T-cell (primary cell): ENCODE measurements at regions not wholly inside any gene's neighbourhood (a gene's known extent, or its start where the extent isn't known, plus 50 kb on each side); places are given as distances from the start of the nearest gene placed in this dataset.

Experiments
- ATAC-seq, 4 experiments: fragments of 200-7000 bp in 3 of 4; fragments of 150-1000 bp in 1 of 4; cut with Tn5 transposase; replicated peaks in 1 of 4; 1 replicate in 3 of 4; 2 replicates in 1 of 4; pipeline ENCODE4 v1.10.0; 2021; ENCODE audit warnings: moderate library complexity in 3 of 4, mild to moderate bottlenecking in 2 of 4, moderate number of reproducible peaks in 1 of 4
- CTCF ChIA-PET, 2 donors: fragments of 300-600 bp; sonication (Branson Sonifier 250); formaldehyde crosslinking; loops; one replicate each; lab custom pipeline; 2022; ENCODE audit warnings: antibody characterized with exemption in 2 of 2; lab: Charles Lee
- POLR2A ChIA-PET, 2 donors: fragments of 300-600 bp; sonication (Branson Sonifier 250); formaldehyde crosslinking; loops; one replicate each; lab custom pipeline; 2022; ENCODE audit warnings: antibody characterized with exemption in 2 of 2; lab: Charles Lee
- DNase-seq, 35 experiments: peaks; one replicate each; pipeline versions ENCODE4 v3.0.0 to v3.0.0-alpha.2; 2013 to 2023
- H3K27ac ChIP-seq: one replicate; pipeline ENCODE4 v1.5.1; 2013; ENCODE audit warnings: low read length
- H3K27me3 ChIP-seq, 2 experiments: replicated peaks in 1 of 2; 1 replicate in 1 of 2; 2 replicates in 1 of 2; pipeline versions ENCODE4 v1.6.1 to v1.7.0; 2013; ENCODE audit warnings: low read length in 1 of 2, mixed read lengths in 1 of 2; ENCODE audit not compliant: control insufficient read depth in 2 of 2, insufficient read depth in 2 of 2; ENCODE audit errors: extremely low read depth in 1 of 2
- H3K36me3 ChIP-seq, 2 donors: 1 replicate in 1 of 2; 2 replicates in 1 of 2; pipeline versions ENCODE4 v1.6.1 to v1.7.0; 2013; ENCODE audit warnings: low read length in 1 of 2; ENCODE audit not compliant: control insufficient read depth in 2 of 2, insufficient read depth in 1 of 2; ENCODE audit errors: extremely low read depth in 1 of 2
- H3K4me1 ChIP-seq, 2 experiments: 1 replicate in 1 of 2; 2 replicates in 1 of 2; pipeline versions ENCODE4 v1.6.1 to v1.7.0; 2013; ENCODE audit warnings: low read length in 2 of 2, mixed read lengths in 1 of 2; ENCODE audit not compliant: insufficient read depth in 2 of 2, control insufficient read depth in 1 of 2; ENCODE audit errors: extremely low read depth in 1 of 2
- H3K4me3 ChIP-seq, 2 donors: 1 replicate in 1 of 2; 2 replicates in 1 of 2; pipeline versions ENCODE4 v1.5.1 to v1.7.0; 2013; ENCODE audit warnings: mild to moderate bottlenecking in 2 of 2, low read length in 1 of 2, moderate library complexity in 1 of 2; ENCODE audit not compliant: control insufficient read depth in 1 of 2; ENCODE audit errors: extremely low read depth in 1 of 2
- H3K9me3 ChIP-seq: 2 replicates; pipeline ENCODE4 v1.7.0; 2013
- H3K27ac Mint-ChIP-seq, 2 donors: one replicate each; pipeline ENCODE4 v1.8.0; 2020 to 2021; ENCODE audit warnings: mild to moderate bottlenecking in 2 of 2, mixed read lengths in 2 of 2
- H3K27me3 Mint-ChIP-seq, 2 donors: one replicate each; pipeline ENCODE4 v1.8.0; 2021 to 2022; ENCODE audit warnings: mixed read lengths in 2 of 2
- H3K36me3 Mint-ChIP-seq: one replicate; pipeline ENCODE4 v1.8.0; 2021; ENCODE audit warnings: mixed read lengths
- H3K4me1 Mint-ChIP-seq, 3 donors: one replicate each; pipeline ENCODE4 v1.8.0; 2020 to 2022; ENCODE audit warnings: mixed read lengths in 3 of 3, mild to moderate bottlenecking in 1 of 3
- H3K4me3 Mint-ChIP-seq, 3 donors: one replicate each; pipeline ENCODE4 v1.8.0; 2020 to 2022; ENCODE audit warnings: mild to moderate bottlenecking in 3 of 3, mixed read lengths in 3 of 3, moderate library complexity in 3 of 3
- H3K9me3 Mint-ChIP-seq, 3 donors: one replicate each; pipeline ENCODE4 v1.8.0; 2020 to 2022; ENCODE audit warnings: mixed read lengths in 3 of 3
- WGBS: methylation state at CpG from one replicate; pipeline ENCODE4 v1.1.5; 2013; ENCODE audit warnings: missing lambda C conversion rate; ENCODE audit not compliant: insufficient coverage; 5-methylcytosine and 5-hydroxymethylcytosine counted together

DNA sequence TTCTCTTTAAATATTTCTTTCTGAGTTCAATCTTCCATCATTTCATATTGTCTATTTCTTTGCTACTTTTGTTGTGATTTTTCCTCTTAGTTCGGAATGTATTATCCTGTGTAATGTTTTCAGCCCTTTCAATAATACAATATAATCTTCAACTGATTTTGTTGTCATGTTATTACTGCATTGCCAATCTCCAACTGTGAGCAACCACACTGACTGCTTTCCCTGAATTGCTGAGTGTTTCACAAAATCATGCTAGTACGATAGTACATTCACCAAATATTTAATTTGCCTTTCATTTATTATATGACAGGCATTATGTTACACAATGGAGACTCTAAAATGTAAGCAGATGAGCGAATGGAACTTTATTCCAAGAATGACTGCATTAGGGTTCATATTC lies 744.3 kb upstream of the ATXN8OS start:
- no peaks in the 10 kb centered on the region for H3K27me3 Mint-ChIP-seq
- Histone ChIP-seq H3K9me3 (no peaks in the 10 kb centered on the region), H3K27ac (no peak overlapping the region), H3K27me3 (no peaks in the 10 kb centered on the region), H3K4me1 (no peaks in the 10 kb centered on the region), H3K36me3 (no peaks in the 10 kb centered on the region), H3K4me3 (no peak overlapping the region)
- no CpG with 5 or more reads among the region's 3 CpGs for WGBS
- H3K36me3 Mint-ChIP-seq = no peaks in the 10 kb centered on the region
- ChIA-PET CTCF (no interaction called here), POLR2A (no interaction called here)
- no peaks in the 10 kb centered on the region for H3K4me1 Mint-ChIP-seq
- no peak overlapping the region for H3K4me3 Mint-ChIP-seq
- H3K27ac Mint-ChIP-seq = no peak overlapping the region
- no peak for DNase-seq
- peaks cover 5 to 34% (median 18%) of the 10 kb centered on the region in 3 donors for H3K9me3 Mint-ChIP-seq
- ATAC-seq = no peak

DNA sequence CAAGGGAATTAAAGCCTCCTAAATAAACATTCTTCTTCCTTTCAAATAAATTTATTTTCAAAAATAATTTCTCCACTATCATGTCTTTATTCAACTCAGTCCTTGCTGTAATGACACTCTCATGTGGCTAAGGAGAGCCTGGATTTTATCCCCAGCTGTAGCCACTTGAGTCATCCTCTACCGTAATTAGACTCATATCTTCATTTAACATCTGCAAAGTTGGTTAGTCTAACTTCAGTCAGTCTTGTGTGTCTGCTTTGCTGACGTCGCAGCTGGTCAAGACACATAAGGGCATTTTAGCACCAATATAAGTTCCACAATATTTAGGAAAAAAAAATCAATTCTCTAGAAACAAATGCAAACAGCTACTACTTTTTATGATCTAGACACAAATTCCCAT lies 776.4 kb upstream of the ATXN8OS start:
- ATAC-seq = no peak
- Histone ChIP-seq H3K27me3 (no peaks in the 10 kb centered on the region), H3K4me3 (no peak overlapping the region), H3K4me1 (no peaks in the 10 kb centered on the region), H3K9me3 (no peaks in the 10 kb centered on the region), H3K27ac (no peak overlapping the region), H3K36me3 (no peaks in the 10 kb centered on the region)
- Mint-ChIP-seq H3K27ac (no peak overlapping the region), H3K9me3 (peaks cover 8 to 24% (median 19%) of the 10 kb centered on the region in 3 donors), H3K36me3 (no peaks in the 10 kb centered on the region), H3K4me3 (no peak overlapping the region), H3K27me3 (no peaks in the 10 kb centered on the region), H3K4me1 (no peaks in the 10 kb centered on the region)
- CTCF ChIA-PET = no interaction called here
- POLR2A ChIA-PET = no interaction called here
- DNase-seq = no peak
- WGBS = no CpG with 5 or more reads among the region's 3 CpGs

- Histone ChIP-seq H3K9me3 (no peaks in the 10 kb centered on the region), H3K27me3 (no peaks in the 10 kb centered on the region), H3K36me3 (no peaks in the 10 kb centered on the region), H3K4me1 (no peaks in the 10 kb centered on the region), H3K27ac (no peak overlapping the region), H3K4me3 (no peak overlapping the region)
- H3K27ac Mint-ChIP-seq = no peak overlapping the region
- no peak for ATAC-seq
- ChIA-PET CTCF (no interaction called here), POLR2A (no interaction called here)
- DNase-seq = no peak
- no peaks in the 10 kb centered on the region for H3K36me3 Mint-ChIP-seq
- no CpG with 5 or more reads among the region's 2 CpGs for WGBS
- H3K4me1 Mint-ChIP-seq = no peaks in the 10 kb centered on the region
- peaks cover 3 to 7% (median 7%) of the 10 kb centered on the region in 3 donors for H3K9me3 Mint-ChIP-seq
- H3K4me3 Mint-ChIP-seq = no peak overlapping the region
- H3K27me3 Mint-ChIP-seq = no peaks in the 10 kb centered on the region
These were observed 783.3 kb upstream of the ATXN8OS start for GRCh38 chr13:69324090-69324886.

- no peak overlapping the region for H3K27ac ChIP-seq
- ChIA-PET CTCF (no interaction called here), POLR2A (no interaction called here)
- no CpG with 5 or more reads among the region's 3 CpGs for WGBS
- no peaks in the 10 kb centered on the region for H3K4me1 ChIP-seq
- no peaks in the 10 kb centered on the region for H3K9me3 ChIP-seq
- Mint-ChIP-seq H3K9me3 (peaks cover 8 to 14% (median 12%) of the 10 kb centered on the region in 3 donors), H3K27me3 (no peaks in the 10 kb centered on the region), H3K4me1 (no peaks in the 10 kb centered on the region), H3K36me3 (no peaks in the 10 kb centered on the region), H3K27ac (no peak overlapping the region), H3K4me3 (no peak overlapping the region)
- H3K27me3 ChIP-seq = no peaks in the 10 kb centered on the region
- DNase-seq (no peak), ATAC-seq (no peak)
- H3K36me3 ChIP-seq = no peaks in the 10 kb centered on the region
- no peak overlapping the region for H3K4me3 ChIP-seq
These were observed 788.0 kb upstream of the ATXN8OS start for GRCh38 chr13:69319656-69320055.

DNA sequence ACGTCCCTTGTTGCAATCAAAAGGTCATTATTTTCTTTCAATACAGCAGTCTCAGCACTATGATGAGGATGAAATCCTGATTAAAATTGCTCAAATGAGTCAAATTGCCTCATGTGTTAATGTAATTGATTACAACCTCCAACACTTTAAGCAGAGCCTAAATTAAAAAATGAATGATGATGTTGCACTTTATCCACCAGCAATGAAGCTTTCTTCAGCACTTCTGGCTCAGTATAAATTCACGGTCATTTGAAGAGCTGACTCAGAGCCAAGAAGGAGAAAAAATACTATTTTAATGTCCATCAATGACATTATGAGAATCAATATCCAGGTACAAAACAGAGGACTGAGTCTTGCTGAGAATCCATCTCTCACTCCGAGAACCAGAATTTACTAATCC lies 792.6 kb upstream of the ATXN8OS start:
- Histone ChIP-seq H3K36me3 (no peaks in the 10 kb centered on the region), H3K9me3 (no peaks in the 10 kb centered on the region), H3K27ac (no peak overlapping the region), H3K4me3 (no peak overlapping the region), H3K4me1 (no peaks in the 10 kb centered on the region), H3K27me3 (no peaks in the 10 kb centered on the region)
- DNase-seq = no peak
- H3K27ac Mint-ChIP-seq = no peak overlapping the region
- CTCF ChIA-PET = no interaction called here
- no peaks in the 10 kb centered on the region for H3K36me3 Mint-ChIP-seq
- POLR2A ChIA-PET = no interaction called here
- H3K27me3 Mint-ChIP-seq = no peaks in the 10 kb centered on the region
- H3K9me3 Mint-ChIP-seq = peaks cover 12 to 16% (median 15%) of the 10 kb centered on the region in 3 donors
- no peak for ATAC-seq
- no peaks in the 10 kb centered on the region for H3K4me1 Mint-ChIP-seq
- H3K4me3 Mint-ChIP-seq = no peak overlapping the region
- 83% methylated on average over 1 of the region's 3 CpGs for WGBS

GRCh38 chr13:69306766-69307165 lies 800.9 kb upstream of the ATXN8OS start:
- Histone ChIP-seq H3K9me3 (no peaks in the 10 kb centered on the region), H3K27ac (no peak overlapping the region), H3K4me3 (no peak overlapping the region), H3K4me1 (no peaks in the 10 kb centered on the region), H3K36me3 (no peaks in the 10 kb centered on the region), H3K27me3 (no peaks in the 10 kb centered on the region)
- peaks cover 0 to 9% (median 7%) of the 10 kb centered on the region in 3 donors for H3K9me3 Mint-ChIP-seq
- POLR2A ChIA-PET = no interaction called here
- H3K27ac Mint-ChIP-seq = no peak overlapping the region
- CTCF ChIA-PET = no interaction called here
- no peak overlapping the region for H3K4me3 Mint-ChIP-seq
- H3K27me3 Mint-ChIP-seq = no peaks in the 10 kb centered on the region
- H3K4me1 Mint-ChIP-seq = no peaks in the 10 kb centered on the region
- no CpG with 5 or more reads among the region's 1 CpG for WGBS
- no peaks in the 10 kb centered on the region for H3K36me3 Mint-ChIP-seq
- no peak for ATAC-seq
- DNase-seq = no peak
